Adipocyte (in vitro differentiated cells): ENCODE measurements at regions not wholly inside any gene's neighbourhood (a gene's known extent, or its start where the extent isn't known, plus 50 kb on each side); places are given as distances from the start of the nearest gene placed in this dataset.
"Not testable (repeated sequence)": the region's sequence is repeated elsewhere in the genome, so short reads cannot be mapped to it uniquely, and the experiment has no call there.

Experiments used
- DNase-seq: peaks from one replicate; pipeline ENCODE4 v3.0.0-alpha.2; 2015; ENCODE audit warnings: low read depth
- H3K27me3 ChIP-seq: replicated peaks from 2 replicates; pipeline ENCODE4 v1.7.0; 2013; ENCODE audit warnings: mild to moderate bottlenecking, low read length, moderate library complexity; ENCODE audit not compliant: control insufficient read depth, insufficient read depth
- H3K36me3 ChIP-seq: 2 replicates; pipeline ENCODE4 v1.7.0; 2013; ENCODE audit warnings: low read length, mild to moderate bottlenecking, moderate library complexity; ENCODE audit not compliant: control insufficient read depth, insufficient read depth, severe bottlenecking
- H3K4me1 ChIP-seq: 2 replicates; pipeline ENCODE4 v1.7.0; 2013; ENCODE audit warnings: mild to moderate bottlenecking, low read length, moderate library complexity; ENCODE audit not compliant: control insufficient read depth, insufficient read depth
- H3K4me3 ChIP-seq: 2 replicates; pipeline ENCODE4 v1.7.0; 2013; ENCODE audit warnings: mild to moderate bottlenecking, low read length, moderate library complexity
- H3K9ac ChIP-seq: 2 replicates; pipeline ENCODE4 v1.7.0; 2013; ENCODE audit warnings: mild to moderate bottlenecking, low read length, moderate library complexity
- H3K9me3 ChIP-seq: 2 replicates; pipeline ENCODE4 v1.7.0; 2013; ENCODE audit warnings: mild to moderate bottlenecking, low read length, moderate library complexity; ENCODE audit not compliant: control insufficient read depth

- no peak overlapping the region for H3K4me3 ChIP-seq
- peaks cover 31% of the 10 kb centered on the region for H3K27me3 ChIP-seq
- no peaks in the 10 kb centered on the region for H3K9me3 ChIP-seq
- DNase-seq, result no peak
- no peaks in the 10 kb centered on the region for H3K36me3 ChIP-seq
- no peak overlapping the region for H3K9ac ChIP-seq
- H3K4me1 ChIP-seq, result no peaks in the 10 kb centered on the region
Measured at GRCh38 chr22:22788460-22789037, 99.1 kb upstream of the IGLL5 start.

GRCh38 chr22:22789233-22789921 is 98.2 kb upstream of the IGLL5 start:
- no peaks in the 10 kb centered on the region for H3K36me3 ChIP-seq
- H3K27me3 ChIP-seq, result peaks cover 22% of the 10 kb centered on the region
- H3K9me3 ChIP-seq, result no peaks in the 10 kb centered on the region
- no peak overlapping the region for H3K9ac ChIP-seq
- H3K4me3 ChIP-seq, result no peak overlapping the region
- H3K4me1 ChIP-seq, result no peaks in the 10 kb centered on the region
- DNase-seq, result no peak

- no peak overlapping the region for H3K4me3 ChIP-seq
- H3K27me3 ChIP-seq, result peaks cover 14% of the 10 kb centered on the region
- no peak for DNase-seq
- H3K9ac ChIP-seq, result no peak overlapping the region
- H3K36me3 ChIP-seq, result no peaks in the 10 kb centered on the region
- no peaks in the 10 kb centered on the region for H3K9me3 ChIP-seq
- no peaks in the 10 kb centered on the region for H3K4me1 ChIP-seq
Measured at GRCh38 chr22:22789922-22790845, 97.4 kb upstream of the IGLL5 start.

GRCh38 chr22:22791438-22792181 is 96.0 kb upstream of the IGLL5 start:
- Histone ChIP-seq H3K4me1 (no peaks in the 10 kb centered on the region), H3K36me3 (no peaks in the 10 kb centered on the region), H3K27me3 (peaks cover 16% of the 10 kb centered on the region), H3K9ac (no peak overlapping the region), H3K9me3 (no peaks in the 10 kb centered on the region), H3K4me3 (no peak overlapping the region)
- DNase-seq, result no peak

GRCh38 chr22:22792205-22792786 is 95.3 kb upstream of the IGLL5 start:
- H3K27me3 ChIP-seq, result peaks cover 19% of the 10 kb centered on the region
- H3K4me3 ChIP-seq, H3K9me3 ChIP-seq, H3K4me1 ChIP-seq, DNase-seq, H3K36me3 ChIP-seq, H3K9ac ChIP-seq: not testable (repeated sequence)

GRCh38 chr22:22795639-22796038 is 92.0 kb upstream of the IGLL5 start:
- H3K4me3 ChIP-seq, H3K9me3 ChIP-seq, H3K4me1 ChIP-seq, H3K9ac ChIP-seq, H3K36me3 ChIP-seq, DNase-seq: not testable (repeated sequence)
- peaks cover 44% of the 10 kb centered on the region for H3K27me3 ChIP-seq

- DNase-seq, result no peak
- H3K4me3 ChIP-seq, result no peak overlapping the region
- H3K36me3 ChIP-seq, result no peaks in the 10 kb centered on the region
- H3K4me1 ChIP-seq, result no peaks in the 10 kb centered on the region
- no peak overlapping the region for H3K9ac ChIP-seq
- no peaks in the 10 kb centered on the region for H3K9me3 ChIP-seq
- peaks cover 49% of the 10 kb centered on the region for H3K27me3 ChIP-seq
Measured at GRCh38 chr22:22796724-22797123, 90.9 kb upstream of the IGLL5 start.

GRCh38 chr22:22798232-22798616 is 89.4 kb upstream of the IGLL5 start:
- Histone ChIP-seq H3K9ac (no peak overlapping the region), H3K9me3 (no peaks in the 10 kb centered on the region), H3K36me3 (no peaks in the 10 kb centered on the region), H3K27me3 (peaks cover 56% of the 10 kb centered on the region), H3K4me1 (no peaks in the 10 kb centered on the region), H3K4me3 (no peak overlapping the region)
- no peak for DNase-seq

- Histone ChIP-seq H3K4me3 (no peak overlapping the region), H3K27me3 (peaks cover 56% of the 10 kb centered on the region), H3K9me3 (no peaks in the 10 kb centered on the region), H3K4me1 (no peaks in the 10 kb centered on the region), H3K9ac (no peak overlapping the region), H3K36me3 (no peaks in the 10 kb centered on the region)
- DNase-seq, result no peak
Measured at GRCh38 chr22:22798716-22799115, 88.9 kb upstream of the IGLL5 start.

GRCh38 chr22:22799561-22799960 is 88.1 kb upstream of the IGLL5 start:
- Histone ChIP-seq H3K4me1 (no peaks in the 10 kb centered on the region), H3K27me3 (peaks cover 56% of the 10 kb centered on the region), H3K9me3 (no peaks in the 10 kb centered on the region), H3K4me3 (no peak overlapping the region), H3K9ac (no peak overlapping the region), H3K36me3 (no peaks in the 10 kb centered on the region)
- no peak for DNase-seq
